Activated T-helper 1 cell treated with Interleukin-2 at 50 U/mL for 16 hours (primary cell): ENCODE measurements at regions not wholly inside any gene's neighbourhood (a gene's known extent, or its start where the extent isn't known, plus 50 kb on each side); places are given as distances from the start of the nearest gene placed in this dataset.

Experiments
- DNase-seq: peaks from one replicate; pipeline ENCODE4 v3.0.0-alpha.2; 2020; ENCODE audit warnings: low read depth

- no peak for DNase-seq
Measured at GRCh38 chr2:42954227-42954962, 162.0 kb upstream of the HAAO start.

GRCh38 chr2:42953216-42953615 is 160.8 kb upstream of the HAAO start:
- no peak for DNase-seq

- no peak for DNase-seq
Measured at GRCh38 chr2:42951263-42951938, 159.0 kb upstream of the HAAO start.

- no peak for DNase-seq
Measured at GRCh38 chr2:42949125-42949524, 156.7 kb upstream of the HAAO start.

GRCh38 chr2:42947809-42948600 is 155.6 kb upstream of the HAAO start:
- no peak for DNase-seq

- no peak for DNase-seq
Measured at GRCh38 chr2:42944779-42945415, 152.5 kb upstream of the HAAO start.

- no peak for DNase-seq
Measured at GRCh38 chr2:42942990-42943493, 150.7 kb upstream of the HAAO start.

GRCh38 chr2:42942214-42942989 is 150.0 kb upstream of the HAAO start:
- DNase-seq: no peak

- DNase-seq: no peak
Measured at GRCh38 chr2:42941633-42942176, 149.3 kb upstream of the HAAO start.

GRCh38 chr2:42939411-42940206 is 147.2 kb upstream of the HAAO start:
- DNase-seq: no peak

GRCh38 chr2:42938671-42939370 is 146.4 kb upstream of the HAAO start:
- DNase-seq: no peak

GRCh38 chr2:42937171-42937875 is 144.9 kb upstream of the HAAO start:
- no peak for DNase-seq

- no peak for DNase-seq
Measured at GRCh38 chr2:42935692-42936671, 143.6 kb upstream of the HAAO start.

- no peak for DNase-seq
Measured at GRCh38 chr2:42934580-42935186, 142.3 kb upstream of the HAAO start.

- DNase-seq: no peak
Measured at GRCh38 chr2:42933824-42934254, 141.5 kb upstream of the HAAO start.

- no peak for DNase-seq
Measured at GRCh38 chr2:42932271-42933151, 140.1 kb upstream of the HAAO start.
